ENCODE measurements at regions not wholly inside any gene's neighbourhood (a gene's known extent, or its start where the extent isn't known, plus 50 kb on each side); places are given as distances from the start of the nearest gene placed in this dataset.

GRCh38 chr6:122069932-122070331, 329.5 kb upstream of the HSF2 start:
- POLR2A ChIA-PET, result no interaction called here
- TF ChIP-seq PRDM1 (tag by site-specific recombination; IDR thresholded peaks at IDR 0.05), result peak; percentile 34; the same call in 1 of the 2 replicates
- no peak for TF ChIP-seq RBAK (tag by site-specific recombination; IDR thresholded peaks at IDR 0.05)
- Histone ChIP-seq H3K4me1 (ENCODE audit: control insufficient read depth, insufficient read depth, low read length) (no peaks in the 10 kb centered on the region), H3K36me3 (ENCODE audit: control insufficient read depth in 2 of 2, insufficient read depth in 1 of 2, low read length in 2 of 2) (no peaks in the 10 kb centered on the region), H3K9me3 (ENCODE audit: control insufficient read depth, insufficient read depth, low read depth, low read length) (no peaks in the 10 kb centered on the region), H3K27ac (ENCODE audit: extremely low read depth, low read depth, low read length) (no peak overlapping the region), H3K4me3 (ENCODE audit: low read depth, low read length) (no peak overlapping the region)
- CTCF ChIA-PET, result interaction anchor here (1.0 kb wide), 1 partner anchor 10 kb away, joined by 4 read pairs; no protein-coding TSS in a partner anchor

- Histone ChIP-seq H3K4me3 (ENCODE audit: low read depth, low read length) (no peak overlapping the region), H3K4me1 (ENCODE audit: control insufficient read depth, insufficient read depth, low read length) (peaks cover 4% of the 10 kb centered on the region), H3K9me3 (ENCODE audit: control insufficient read depth, insufficient read depth, low read depth, low read length) (no peaks in the 10 kb centered on the region), H3K27ac (ENCODE audit: extremely low read depth, low read depth, low read length) (no peak overlapping the region), H3K36me3 (ENCODE audit: control insufficient read depth in 2 of 2, insufficient read depth in 1 of 2, low read length in 2 of 2) (no peaks in the 10 kb centered on the region)
- POLR2A ChIA-PET, result no interaction called here
- CTCF ChIA-PET, result no interaction called here
- no peak for TF ChIP-seq HIC1 (tag by site-specific recombination; IDR thresholded peaks at IDR 0.05)
- TF ChIP-seq ZFP69B (tag by site-specific recombination; IDR thresholded peaks at IDR 0.05), result no peak
- TF ChIP-seq ZNF555 (tag by site-specific recombination; conservative IDR thresholded peaks at IDR 0.05), result no peak
- TF ChIP-seq ZNF404 (tag by site-specific recombination; IDR thresholded peaks at IDR 0.05), result no peak
- TF ChIP-seq ZNF664 (tag by site-specific recombination; IDR thresholded peaks at IDR 0.05), result no peak
- no peak for TF ChIP-seq PBX3 (CRISPR knock-in tag; IDR thresholded peaks at IDR 0.05)
- TF ChIP-seq ZNF600 (tag by site-specific recombination; IDR thresholded peaks at IDR 0.05), result no peak
- TF ChIP-seq ZNF114 (tag by site-specific recombination; IDR thresholded peaks at IDR 0.05), result no peak
- no peak for TF ChIP-seq ZNF426 (tag by site-specific recombination; IDR thresholded peaks at IDR 0.05)
- TF ChIP-seq ZNF132 (tag by site-specific recombination; IDR thresholded peaks at IDR 0.05; ENCODE audit: borderline replicate concordance), result no peak
- TF ChIP-seq ZNF133 (tag by site-specific recombination; IDR thresholded peaks at IDR 0.05), result no peak
- no peak for TF ChIP-seq ZBTB6 (tag by site-specific recombination; IDR thresholded peaks at IDR 0.05)
Observed at GRCh38 chr6:122072014-122072647, 327.3 kb upstream of the HSF2 start.

GRCh38 chr6:122075084-122075838, 324.2 kb upstream of the HSF2 start:
- no peaks in the 10 kb centered on the region for H3K9me3 ChIP-seq (ENCODE audit: control insufficient read depth, insufficient read depth, low read depth, low read length)
- no peak overlapping the region for H3K27ac ChIP-seq (ENCODE audit: extremely low read depth, low read depth, low read length)
- H3K4me1 ChIP-seq (ENCODE audit: control insufficient read depth, insufficient read depth, low read length), result peaks cover 4% of the 10 kb centered on the region
- H3K4me3 ChIP-seq (ENCODE audit: low read depth, low read length), result no peak overlapping the region
- POLR2A ChIA-PET, result no interaction called here
- no peaks in the 10 kb centered on the region for H3K36me3 ChIP-seq (ENCODE audit: control insufficient read depth in 2 of 2, insufficient read depth in 1 of 2, low read length in 2 of 2)
- CTCF ChIA-PET, result no interaction called here
- TF ChIP-seq RBAK (tag by site-specific recombination; IDR thresholded peaks at IDR 0.05) (no peak), ZNF621 (tag by site-specific recombination; IDR thresholded peaks at IDR 0.05) (no peak), ZNF488 (tag by site-specific recombination; IDR thresholded peaks at IDR 0.05) (no peak), ZNF184 (tag by site-specific recombination; IDR thresholded peaks at IDR 0.05) (no peak), ZBTB20 (tag by site-specific recombination; IDR thresholded peaks at IDR 0.05) (no peak), ZNF677 (tag by site-specific recombination; IDR thresholded peaks at IDR 0.05) (no peak), ZNF266 (tag by site-specific recombination; IDR thresholded peaks at IDR 0.05; ENCODE audit: low read depth) (no peak), PRDM6 (tag by site-specific recombination; IDR thresholded peaks at IDR 0.05) (peak; percentile 77), ZNF335 (tag by site-specific recombination; conservative IDR thresholded peaks at IDR 0.05) (no peak), ZNF211 (tag by site-specific recombination; IDR thresholded peaks at IDR 0.05; ENCODE audit: low read depth) (no peak), ZNF76 (tag by site-specific recombination; IDR thresholded peaks at IDR 0.05; ENCODE audit: borderline replicate concordance, low read depth) (no peak)
